GM11168 (cell line): ENCODE measurements at regions not wholly inside any gene's neighbourhood (a gene's known extent, or its start where the extent isn't known, plus 50 kb on each side); places are given as distances from the start of the nearest gene placed in this dataset.
"Not testable (repeated sequence)": the region's sequence is repeated elsewhere in the genome, so short reads cannot be mapped to it uniquely, and the experiment has no call there.

Source experiments
- in situ Hi-C: fragments of 300-500 bp; cut with MboI; formaldehyde crosslinking; loops from one replicate; pipeline ENCODE4 v1.12.0; 2022; ENCODE audit warnings: low sequenced_read_pairs; ENCODE audit not compliant: unreplicated experiment

GRCh38 chr2:149857344-149857743, 269.8 kb upstream of the MMADHC start:
- in situ Hi-C loops: no loop called here

- in situ Hi-C loops: not testable (repeated sequence)
Observed at GRCh38 chr2:149855859-149856258, 268.3 kb upstream of the MMADHC start.

- in situ Hi-C loops: no loop called here
Observed at GRCh38 chr2:149849591-149849990, 262.0 kb upstream of the MMADHC start.

GRCh38 chr2:149849136-149849535, 261.6 kb upstream of the MMADHC start:
- in situ Hi-C loops: no loop called here

- in situ Hi-C loops: no loop called here
Observed at GRCh38 chr2:149841396-149841795, 253.8 kb upstream of the MMADHC start.

GRCh38 chr2:149832324-149832723, 244.7 kb upstream of the MMADHC start:
- in situ Hi-C loops: no loop called here

- in situ Hi-C loops: no loop called here
Observed at GRCh38 chr2:149828520-149829210, 241.1 kb upstream of the MMADHC start.

GRCh38 chr2:149827585-149828126, 240.1 kb upstream of the MMADHC start:
- in situ Hi-C loops: no loop called here

- in situ Hi-C loops: no loop called here
Observed at GRCh38 chr2:149826471-149827125, 239.0 kb upstream of the MMADHC start.

- in situ Hi-C loops: no loop called here
Observed at GRCh38 chr2:149825473-149825872, 237.9 kb upstream of the MMADHC start.

- in situ Hi-C loops: no loop called here
Observed at GRCh38 chr2:149824136-149824535, 236.6 kb upstream of the MMADHC start.

- in situ Hi-C loops: no loop called here
Observed at GRCh38 chr2:149819356-149819957, 231.9 kb upstream of the MMADHC start.

- in situ Hi-C loops: no loop called here
Observed at GRCh38 chr2:149816756-149817551, 229.4 kb upstream of the MMADHC start.

GRCh38 chr2:149815941-149816340, 228.4 kb upstream of the MMADHC start:
- in situ Hi-C loops: no loop called here

GRCh38 chr2:149814901-149815300, 227.3 kb upstream of the MMADHC start:
- in situ Hi-C loops: no loop called here

GRCh38 chr2:149814049-149814448, 226.5 kb upstream of the MMADHC start:
- in situ Hi-C loops: no loop called here

GRCh38 chr2:149808556-149808955, 221.0 kb upstream of the MMADHC start:
- in situ Hi-C loops: no loop called here

- in situ Hi-C loops: no loop called here
Observed at GRCh38 chr2:149806651-149807050, 219.1 kb upstream of the MMADHC start.

GRCh38 chr2:149800624-149801542, 213.3 kb upstream of the MMADHC start:
- in situ Hi-C loops: no loop called here
